HepG2 (cell line): ENCODE measurements at regions not wholly inside any gene's neighbourhood (a gene's known extent, or its start where the extent isn't known, plus 50 kb on each side); places are given as distances from the start of the nearest gene placed in this dataset.

Experiments
- ATAC-seq: fragments of 200-7000 bp; cut with Tn5 transposase; 3 replicates; pipeline ENCODE4 v1.9.1; 2020; ENCODE audit warnings: mild to moderate bottlenecking, moderate library complexity
- BruUV-seq: library from RNA; stranded (reverse); fragments of 400-500 nt; replicated peaks from 2 replicates; lab custom pipeline; 2021; lab: Mats Ljungman, UMichigan
- CTCF ChIA-PET: fragments of 300-600 bp; formaldehyde crosslinking; extraction: SDS; loops from one replicate; lab custom pipeline; 2021; ENCODE audit warnings: low total read pairs, inconsistent platforms, low intra/inter-chr PET ratio; lab: Yijun Ruan, JAX
- POLR2A ChIA-PET: fragments of 350-600 bp; sonication (Branson Sonifier 250); formaldehyde crosslinking; loops from one replicate; lab custom pipeline; 2020; ENCODE audit warnings: antibody characterized with exemption, inconsistent platforms; lab: Yijun Ruan, JAX
- DNase-seq: peaks from one replicate; pipeline ENCODE4 v3.0.0-alpha.2; 2015; ENCODE audit warnings: low spot score
- FAIRE-seq: peaks from 3 replicates; lab custom pipeline; 2011; peaks lifted over from hg19 to GRCh38; lab: Jason Lieb, UNC
- H2AFZ ChIP-seq: one replicate; pipeline ENCODE4 v1.6.1; 2011; ENCODE audit warnings: low read length, inconsistent platforms
- H3K27ac ChIP-seq: fragments of 300-600 bp; 3 replicates; pipeline ENCODE4 v1.8.0; 2011; ENCODE audit warnings: mixed run types, mild to moderate bottlenecking, mixed read lengths, low read length, inconsistent platforms; ENCODE audit not compliant: insufficient read depth; ENCODE audit errors: extremely low read length
- H3K27me3 ChIP-seq, 2 experiments: fragments of 200-600 bp in 1 of 2; 2 replicates in 1 of 2; 3 replicates in 1 of 2; pipeline versions ENCODE4 v1.6.0 to v1.8.0; 2011; ENCODE audit warnings: low read length in 2 of 2, mild to moderate bottlenecking in 2 of 2, moderate library complexity in 2 of 2, inconsistent platforms in 1 of 2; ENCODE audit not compliant: insufficient read depth in 2 of 2, control insufficient read depth in 1 of 2
- H3K36me3 ChIP-seq, 2 experiments: fragments of 200-600 bp in 1 of 2; replicated peaks in 1 of 2; 2 replicates in 1 of 2; 3 replicates in 1 of 2; pipeline versions ENCODE4 v1.5.1 to v1.8.0; 2011; ENCODE audit warnings: low read length in 2 of 2, inconsistent platforms in 1 of 2; ENCODE audit not compliant: insufficient read depth in 2 of 2, control insufficient read depth in 1 of 2
- H3K4me1 ChIP-seq: 2 replicates; pipeline ENCODE4 v1.5.1; 2012; ENCODE audit warnings: low read length, inconsistent platforms; ENCODE audit not compliant: insufficient read depth
- H3K4me2 ChIP-seq: 2 replicates; pipeline ENCODE4 v1.6.0; 2011; ENCODE audit warnings: low read depth, low read length, inconsistent platforms
- H3K4me3 ChIP-seq, 3 experiments: fragments of 200-600 bp in 1 of 3; sonication (generic), shearing (Covaris generic) in 1 of 3; replicated peaks in 1 of 3; 2 replicates each; pipeline ENCODE4 v1.5.1; 2011 to 2016; ENCODE audit warnings: low read length in 3 of 3, inconsistent platforms in 2 of 3, low read depth in 2 of 3, mild to moderate bottlenecking in 2 of 3, control low read depth in 1 of 3, mixed read lengths in 1 of 3; ENCODE audit not compliant: insufficient read depth in 1 of 3
- H3K79me2 ChIP-seq: one replicate; pipeline ENCODE4 v1.6.1; 2011; ENCODE audit warnings: low read length, inconsistent platforms; ENCODE audit not compliant: insufficient read depth
- H3K9ac ChIP-seq: 2 replicates; pipeline ENCODE4 v1.6.0; 2011; ENCODE audit warnings: mild to moderate bottlenecking, low read depth, low read length, inconsistent platforms; ENCODE audit not compliant: insufficient read depth
- H3K9me3 ChIP-seq: 2 replicates; pipeline ENCODE4 v1.5.1; 2012; ENCODE audit warnings: mild to moderate bottlenecking, low read length
- H4K20me1 ChIP-seq: 2 replicates; pipeline ENCODE4 v1.6.0; 2011; ENCODE audit warnings: inconsistent platforms, mild to moderate bottlenecking, low read length, moderate library complexity; ENCODE audit not compliant: insufficient read depth
- DPF2 ChIP-seq: sonication (generic); formaldehyde crosslinking; IDR thresholded peaks from 2 replicates; pipeline ENCODE4 v1.4.0; 2020; ENCODE audit warnings: mild to moderate bottlenecking, low read depth, missing genetic modification reagents, borderline replicate concordance
- EZH2 ChIP-seq: conservative IDR thresholded peaks from 2 replicates; pipeline ENCODE4 v1.6.1; 2012; ENCODE audit warnings: mild to moderate bottlenecking, low read depth, low read length, moderate library complexity
- GPBP1L1 ChIP-seq: sonication (generic); formaldehyde crosslinking; IDR thresholded peaks from 2 replicates; pipeline ENCODE4 v1.5.0; 2020; ENCODE audit warnings: mild to moderate bottlenecking, missing genetic modification reagents
- RARA ChIP-seq: IDR thresholded peaks from 2 replicates; pipeline ENCODE4 v1.6.1; 2016; ENCODE audit warnings: missing genetic modification reagents, missing compliant biosample characterization
- WIZ ChIP-seq: sonication (generic); formaldehyde crosslinking; IDR thresholded peaks from 2 replicates; pipeline ENCODE4 v1.5.1; 2020; ENCODE audit warnings: mild to moderate bottlenecking, missing genetic modification reagents
- ZBTB4 ChIP-seq: sonication (generic); formaldehyde crosslinking; IDR thresholded peaks from 2 replicates; pipeline ENCODE4 v1.4.0; 2020; ENCODE audit warnings: missing genetic modification reagents, mild to moderate bottlenecking, borderline replicate concordance
- ZBTB49 ChIP-seq: sonication (generic); formaldehyde crosslinking; IDR thresholded peaks from 2 replicates; pipeline ENCODE4 v1.4.0; 2020; ENCODE audit warnings: missing genetic modification reagents, borderline replicate concordance
- ZMYM4 ChIP-seq: sonication (generic); formaldehyde crosslinking; IDR thresholded peaks from 2 replicates; pipeline ENCODE4 v1.8.1; 2023; ENCODE audit warnings: mild to moderate bottlenecking, missing genetic modification reagents
- ZNF572 ChIP-seq: sonication (generic); formaldehyde crosslinking; IDR thresholded peaks from 2 replicates; pipeline ENCODE4 v1.5.1; 2020; ENCODE audit warnings: mild to moderate bottlenecking, missing genetic modification reagents
- ZNF777 ChIP-seq: sonication (generic); formaldehyde crosslinking; IDR thresholded peaks from 2 replicates; pipeline ENCODE4 v1.4.0; 2020; ENCODE audit warnings: missing genetic modification reagents
- WGBS: methylation state at CpG from one replicate; pipeline ENCODE4 v1.1.6; 2017; ENCODE audit warnings: low lambda C conversion rate; 5-methylcytosine and 5-hydroxymethylcytosine counted together
- in situ Hi-C: cut with HindIII; loops from 2 replicates; pipeline ENCODE4 v1.10.0; 2017; ENCODE audit warnings: low pct_unique_long_range_greater_than_20kb; ENCODE audit not compliant: extremely low pct_ligation_motif_present
- intact Hi-C: fragments of 100-400 bp; cut with micrococcal nuclease; formaldehyde crosslinking; loops from one replicate; pipeline ENCODE4 v1.10.0; 2022; ENCODE audit not compliant: unreplicated experiment
- TF ChIP-seq, protein P1 (sequence below): sonication (generic); formaldehyde crosslinking; IDR thresholded peaks from 2 replicates; pipeline ENCODE4 v1.9.0; 2021; ENCODE audit warnings: missing genetic modification reagents, mild to moderate bottlenecking, borderline replicate concordance

GRCh38 chr4:138630666-138631065 is 384.9 kb upstream of the NOCT start:
- CTCF ChIA-PET = no interaction called here
- in situ Hi-C loops = no loop called here
- no peaks in the 10 kb centered on the region for H3K79me2 ChIP-seq
- no peaks in the 10 kb centered on the region for H3K4me1 ChIP-seq
- no peak for FAIRE-seq
- peaks cover 0 to 7% of the 10 kb centered on the region in 2 experiments; a peak in 2 of 5 replicates for H3K27me3 ChIP-seq
- TF ChIP-seq ZNF777 (no peak), DPF2 (CRISPR knock-in tag) (no peak), EZH2 (no peak), GPBP1L1 (no peak), ZBTB4 (CRISPR knock-in tag) (no peak), WIZ (CRISPR knock-in tag) (no peak), ZNF572 (CRISPR knock-in tag) (no peak), ZMYM4 (CRISPR knock-in tag) (no peak), RARA (CRISPR knock-in tag) (no peak), ZBTB49 (CRISPR knock-in tag) (no peak)
- TF ChIP-seq, protein P1, sequence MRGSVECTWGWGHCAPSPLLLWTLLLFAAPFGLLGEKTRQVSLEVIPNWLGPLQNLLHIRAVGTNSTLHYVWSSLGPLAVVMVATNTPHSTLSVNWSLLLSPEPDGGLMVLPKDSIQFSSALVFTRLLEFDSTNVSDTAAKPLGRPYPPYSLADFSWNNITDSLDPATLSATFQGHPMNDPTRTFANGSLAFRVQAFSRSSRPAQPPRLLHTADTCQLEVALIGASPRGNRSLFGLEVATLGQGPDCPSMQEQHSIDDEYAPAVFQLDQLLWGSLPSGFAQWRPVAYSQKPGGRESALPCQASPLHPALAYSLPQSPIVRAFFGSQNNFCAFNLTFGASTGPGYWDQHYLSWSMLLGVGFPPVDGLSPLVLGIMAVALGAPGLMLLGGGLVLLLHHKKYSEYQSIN (CRISPR knock-in tag) = no peak
- H3K36me3 ChIP-seq = no peaks in the 10 kb centered on the region
- no peaks in the 10 kb centered on the region for H4K20me1 ChIP-seq
- H3K27ac ChIP-seq = no peak overlapping the region
- POLR2A ChIA-PET = no interaction called here
- no peaks in the 10 kb centered on the region for H3K9me3 ChIP-seq
- no peak overlapping the region for H3K9ac ChIP-seq
- ATAC-seq = no peak
- intact Hi-C loops = no loop called here
- H3K4me3 ChIP-seq = no peak overlapping the region
- 3% methylated on average over 3 of the region's 3 CpGs for WGBS
- no peak overlapping the region for H2AFZ ChIP-seq
- no peak for DNase-seq
- no TSS peak for BruUV-seq
- H3K4me2 ChIP-seq = no peak overlapping the region
